ENCODE measurements at regions not wholly inside any gene's neighbourhood (a gene's known extent, or its start where the extent isn't known, plus 50 kb on each side); places are given as distances from the start of the nearest gene placed in this dataset.

DNA sequence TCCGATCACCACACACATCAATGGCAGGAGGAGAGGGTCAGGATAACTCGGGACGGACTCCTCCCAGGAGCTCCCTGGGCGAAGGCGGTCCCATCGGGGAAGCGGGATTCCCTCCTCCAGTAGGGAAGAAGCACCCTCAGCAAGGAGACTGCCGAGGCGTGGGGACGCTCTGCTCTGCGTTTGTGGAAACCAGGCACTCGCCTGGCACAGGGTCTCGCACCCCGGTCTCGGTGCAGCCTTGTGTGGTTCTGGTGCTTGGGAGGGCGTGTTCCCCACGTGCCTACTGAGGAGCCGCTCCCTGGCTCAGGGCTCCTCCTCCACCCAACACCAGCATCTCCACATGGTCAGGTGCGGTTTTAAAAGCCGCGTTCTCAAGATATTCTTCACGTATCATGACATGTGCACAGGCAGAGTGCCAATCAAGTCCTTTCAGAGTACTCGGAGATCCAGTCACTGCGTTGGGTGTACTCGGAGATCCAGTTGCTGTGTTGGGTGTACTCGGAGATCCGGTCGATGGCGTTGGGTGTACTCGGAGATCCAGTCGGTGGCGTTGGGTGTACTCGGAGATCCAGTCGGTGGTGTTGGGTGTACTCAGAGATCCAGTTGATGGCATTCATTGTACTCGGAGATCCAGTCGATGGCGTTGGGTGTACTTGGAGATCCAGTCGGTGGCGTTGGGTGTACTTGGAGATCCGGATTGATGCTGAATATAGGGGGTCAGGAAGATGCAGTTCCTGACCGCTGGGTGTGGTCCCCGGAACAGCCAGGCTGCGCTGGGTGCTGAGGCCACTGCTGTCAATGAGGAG is 117.5 kb downstream of the RTP5 start (continued):
- TF ChIP-seq TBP (IDR thresholded peaks at IDR 0.05; ENCODE audit: low read depth, low read length) (no peak), EZH2 (IDR thresholded peaks at IDR 0.05; ENCODE audit: low read depth, low read length, severe bottlenecking) (no peak), RXRA (IDR thresholded peaks at IDR 0.05; ENCODE audit: insufficient read depth, low read depth, low read length) (no peak), BRCA1 (IDR thresholded peaks at IDR 0.05; ENCODE audit: low read depth, low read length) (no peak), TEAD4 (IDR thresholded peaks at IDR 0.05; ENCODE audit: low read depth, low read length) (no peak), CBX8 (IDR thresholded peaks at IDR 0.05; ENCODE audit: borderline replicate concordance, low read depth, low read length) (no peak), SP2 (IDR thresholded peaks at IDR 0.05; ENCODE audit: low read length) (no peak), ATF2 (IDR thresholded peaks at IDR 0.05; ENCODE audit: low read length) (no peak), EGR1 (IDR thresholded peaks at IDR 0.05; ENCODE audit: borderline replicate concordance, low read depth, low read length) (no peak)

Measured in H1 (cell line).